IPS-20b (cell line): ENCODE measurements at regions not wholly inside any gene's neighbourhood (a gene's known extent, or its start where the extent isn't known, plus 50 kb on each side); places are given as distances from the start of the nearest gene placed in this dataset.

Source experiments
- H3K27ac ChIP-seq: one replicate; pipeline ENCODE4 v1.5.1; 2013; ENCODE audit warnings: low read length
- H3K27me3 ChIP-seq: 2 replicates; pipeline ENCODE4 v1.6.1; 2013; ENCODE audit warnings: mild to moderate bottlenecking, low read length, inconsistent platforms; ENCODE audit not compliant: insufficient read depth
- H3K36me3 ChIP-seq: 2 replicates; pipeline ENCODE4 v1.6.1; 2013; ENCODE audit warnings: low read depth, mild to moderate bottlenecking, inconsistent platforms, low read length, moderate library complexity; ENCODE audit not compliant: insufficient read depth
- H3K4me1 ChIP-seq: 2 replicates; pipeline ENCODE4 v1.6.1; 2013; ENCODE audit warnings: mild to moderate bottlenecking, control low read depth, inconsistent platforms, low read length, moderate library complexity; ENCODE audit not compliant: insufficient read depth
- H3K4me3 ChIP-seq: 2 replicates; pipeline ENCODE4 v1.5.1; 2013; ENCODE audit warnings: mild to moderate bottlenecking, low read length, inconsistent platforms
- H3K9ac ChIP-seq: 2 replicates; pipeline ENCODE4 v1.6.1; 2013; ENCODE audit warnings: low read depth, mild to moderate bottlenecking, inconsistent platforms, low read length, moderate library complexity
- H3K9me3 ChIP-seq: 2 replicates; pipeline ENCODE4 v1.6.1; 2013; ENCODE audit warnings: mild to moderate bottlenecking, low read depth, low read length, inconsistent platforms; ENCODE audit not compliant: insufficient read depth

DNA sequence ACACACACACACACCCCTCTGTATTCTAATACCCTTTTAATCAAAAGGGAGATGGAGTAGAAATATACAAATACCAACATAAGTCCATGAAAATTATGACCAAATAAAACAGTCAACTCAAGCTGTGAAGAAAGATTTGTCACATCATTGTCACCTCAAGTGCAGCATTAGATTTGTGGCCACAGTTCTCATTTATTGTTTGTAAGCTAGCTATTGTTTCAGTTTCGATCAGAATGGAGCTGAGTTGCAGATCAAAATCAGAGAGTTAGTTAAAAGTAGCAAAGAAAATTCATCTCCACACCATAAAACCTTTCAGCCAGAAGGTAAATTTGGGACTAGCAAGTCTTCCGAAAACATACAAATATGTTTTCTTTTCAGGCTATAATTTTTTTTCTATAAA is 267.7 kb upstream of the LMCD1 start:
- no peaks in the 10 kb centered on the region for H3K9me3 ChIP-seq
- peaks cover 11% of the 10 kb centered on the region for H3K4me1 ChIP-seq
- H3K4me3 ChIP-seq: no peak overlapping the region
- no peaks in the 10 kb centered on the region for H3K27me3 ChIP-seq
- no peaks in the 10 kb centered on the region for H3K36me3 ChIP-seq
- H3K9ac ChIP-seq: no peak overlapping the region
- no peak overlapping the region for H3K27ac ChIP-seq

DNA sequence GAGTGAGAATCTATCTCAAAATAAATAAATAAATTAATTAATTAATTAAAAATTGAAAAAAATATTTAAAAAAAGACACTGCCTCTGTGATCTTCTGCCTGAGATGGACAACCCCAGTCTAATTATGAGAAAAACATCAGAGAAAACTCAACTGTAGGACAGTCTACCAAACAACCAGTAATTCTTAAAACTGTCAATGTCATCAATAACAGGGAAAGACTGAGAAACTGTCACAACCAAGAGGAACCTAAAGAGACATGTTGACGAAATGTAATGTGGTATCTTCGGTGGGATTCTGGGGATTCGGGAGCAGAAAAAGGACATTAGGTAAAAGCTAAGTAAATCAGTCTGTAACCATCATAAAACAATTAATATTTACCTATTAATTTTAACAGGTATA is 265.4 kb upstream of the LMCD1 start:
- peaks cover 11% of the 10 kb centered on the region for H3K4me1 ChIP-seq
- H3K4me3 ChIP-seq: no peak overlapping the region
- no peaks in the 10 kb centered on the region for H3K36me3 ChIP-seq
- no peak overlapping the region for H3K27ac ChIP-seq
- H3K9ac ChIP-seq: no peak overlapping the region
- H3K27me3 ChIP-seq: no peaks in the 10 kb centered on the region
- no peaks in the 10 kb centered on the region for H3K9me3 ChIP-seq

DNA sequence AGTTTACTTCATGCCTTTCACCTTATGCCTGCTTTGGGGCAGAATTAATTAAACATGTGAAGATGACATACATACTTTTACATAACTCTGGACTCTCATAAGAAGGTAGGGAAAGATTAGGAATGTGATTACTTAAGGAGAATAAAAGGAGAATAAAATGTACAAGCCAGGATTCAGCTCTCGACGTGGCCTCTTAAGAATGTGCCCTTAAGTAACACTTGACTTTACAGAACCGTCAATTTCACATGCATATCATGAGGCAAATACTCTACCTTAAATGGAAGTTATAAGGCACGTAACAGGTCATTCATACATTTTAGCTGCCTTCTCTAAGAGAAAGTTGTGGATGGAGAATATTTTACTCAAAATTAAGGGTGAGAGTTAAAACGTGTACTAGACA is 263.7 kb upstream of the LMCD1 start:
- no peaks in the 10 kb centered on the region for H3K9me3 ChIP-seq
- H3K27ac ChIP-seq: no peak overlapping the region
- H3K4me3 ChIP-seq: no peak overlapping the region
- no peaks in the 10 kb centered on the region for H3K36me3 ChIP-seq
- H3K27me3 ChIP-seq: no peaks in the 10 kb centered on the region
- H3K4me1 ChIP-seq: peaks cover 11% of the 10 kb centered on the region
- no peak overlapping the region for H3K9ac ChIP-seq

DNA sequence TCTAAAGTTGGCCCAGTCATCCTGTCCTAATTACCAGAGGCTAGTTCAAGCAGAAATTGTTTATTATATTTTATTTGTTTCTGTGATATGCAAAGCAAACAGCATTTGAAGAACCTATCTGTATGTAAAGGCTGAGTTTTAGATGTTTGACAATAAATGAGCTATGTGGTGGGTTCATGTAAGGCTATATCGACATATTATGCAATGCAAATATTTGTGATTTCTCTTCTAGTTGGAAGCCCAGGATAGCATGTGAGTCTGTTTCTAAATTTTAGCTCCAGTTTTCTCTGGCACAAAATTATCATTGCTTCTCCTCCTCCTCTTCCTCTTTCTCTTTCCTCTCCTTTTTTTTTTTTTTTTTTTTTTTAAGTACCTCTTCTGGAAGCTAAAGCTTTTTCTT is 263.2 kb upstream of the LMCD1 start:
- Histone ChIP-seq H3K36me3 (no peaks in the 10 kb centered on the region), H3K4me3 (no peak overlapping the region), H3K27me3 (no peaks in the 10 kb centered on the region), H3K4me1 (peaks cover 11% of the 10 kb centered on the region), H3K27ac (no peak overlapping the region), H3K9ac (no peak overlapping the region), H3K9me3 (no peaks in the 10 kb centered on the region)

DNA sequence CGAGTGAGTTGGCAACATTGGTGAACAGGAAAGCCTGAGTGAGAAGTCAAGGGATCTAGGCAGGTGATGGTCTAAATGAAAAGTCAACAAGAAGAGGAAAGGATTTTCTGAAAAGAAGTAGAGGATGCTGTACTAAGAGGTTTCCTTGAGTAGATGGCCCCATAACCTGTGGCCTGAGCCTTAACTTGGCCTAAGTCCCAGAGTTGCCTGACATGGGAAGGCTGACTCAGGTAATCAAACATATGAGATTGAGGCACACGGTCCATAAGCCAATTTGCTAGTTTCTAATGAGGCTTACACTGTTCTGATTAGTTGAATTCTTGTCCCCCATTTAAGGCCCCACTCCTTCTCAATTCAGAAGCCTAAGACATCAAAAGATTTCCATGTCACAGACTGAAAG is 262.5 kb upstream of the LMCD1 start:
- Histone ChIP-seq H3K4me3 (no peak overlapping the region), H3K27me3 (no peaks in the 10 kb centered on the region), H3K27ac (no peak overlapping the region), H3K9me3 (no peaks in the 10 kb centered on the region), H3K9ac (no peak overlapping the region), H3K36me3 (no peaks in the 10 kb centered on the region), H3K4me1 (peaks cover 11% of the 10 kb centered on the region)

GRCh38 chr3:8239718-8240695 is 261.6 kb upstream of the LMCD1 start:
- Histone ChIP-seq H3K36me3 (no peaks in the 10 kb centered on the region), H3K27me3 (no peaks in the 10 kb centered on the region), H3K9me3 (no peaks in the 10 kb centered on the region), H3K4me3 (no peak overlapping the region), H3K9ac (no peak overlapping the region), H3K27ac (no peak overlapping the region), H3K4me1 (peaks cover 5% of the 10 kb centered on the region)

DNA sequence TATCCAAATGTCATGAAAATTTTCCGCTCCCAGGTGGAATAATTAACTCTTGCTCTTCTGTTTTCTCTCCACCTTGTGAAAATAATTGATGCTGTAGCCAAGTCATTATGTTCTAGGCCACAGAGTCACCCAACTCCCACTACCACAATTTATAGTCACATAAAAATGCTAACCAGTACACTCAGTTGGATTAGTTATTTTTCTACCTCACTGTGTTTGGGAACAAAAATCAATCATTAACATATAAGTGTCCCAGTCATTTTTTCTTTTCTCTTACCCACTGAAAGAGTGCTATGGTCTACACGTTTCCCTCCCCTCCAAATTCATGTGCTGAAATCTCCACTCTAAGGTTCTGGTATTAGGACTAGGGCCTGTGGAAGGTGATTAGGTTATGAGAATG is 255.6 kb upstream of the LMCD1 start:
- H3K4me3 ChIP-seq: no peak overlapping the region
- no peaks in the 10 kb centered on the region for H3K9me3 ChIP-seq
- H3K36me3 ChIP-seq: no peaks in the 10 kb centered on the region
- H3K4me1 ChIP-seq: no peaks in the 10 kb centered on the region; the same call in 1 of the 2 replicates
- no peak overlapping the region for H3K27ac ChIP-seq
- no peak overlapping the region for H3K9ac ChIP-seq
- no peaks in the 10 kb centered on the region for H3K27me3 ChIP-seq

DNA sequence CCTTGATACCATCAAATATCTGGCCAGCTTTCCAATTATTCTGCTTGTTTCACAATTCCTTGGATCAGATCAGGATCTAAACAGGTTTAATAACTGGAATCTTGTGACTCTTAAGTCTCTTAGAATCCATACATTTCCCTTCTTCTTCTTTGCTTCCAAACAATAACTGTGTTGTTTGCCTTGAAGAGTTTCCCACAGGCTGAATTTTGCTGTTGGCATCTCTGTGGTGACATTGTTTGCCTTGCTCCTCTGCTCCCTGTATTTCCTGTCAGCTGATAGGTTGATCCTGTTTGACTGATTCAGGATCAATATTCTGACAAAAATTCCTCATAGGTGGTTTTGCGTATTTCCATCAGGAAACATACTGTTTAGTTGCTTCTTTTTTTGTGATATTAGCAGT is 248.4 kb upstream of the LMCD1 start:
- Histone ChIP-seq H3K27me3 (no peaks in the 10 kb centered on the region), H3K9ac (no peak overlapping the region), H3K36me3 (no peaks in the 10 kb centered on the region), H3K27ac (no peak overlapping the region), H3K4me1 (no peaks in the 10 kb centered on the region; the same call in 1 of the 2 replicates), H3K9me3 (no peaks in the 10 kb centered on the region), H3K4me3 (no peak overlapping the region)

DNA sequence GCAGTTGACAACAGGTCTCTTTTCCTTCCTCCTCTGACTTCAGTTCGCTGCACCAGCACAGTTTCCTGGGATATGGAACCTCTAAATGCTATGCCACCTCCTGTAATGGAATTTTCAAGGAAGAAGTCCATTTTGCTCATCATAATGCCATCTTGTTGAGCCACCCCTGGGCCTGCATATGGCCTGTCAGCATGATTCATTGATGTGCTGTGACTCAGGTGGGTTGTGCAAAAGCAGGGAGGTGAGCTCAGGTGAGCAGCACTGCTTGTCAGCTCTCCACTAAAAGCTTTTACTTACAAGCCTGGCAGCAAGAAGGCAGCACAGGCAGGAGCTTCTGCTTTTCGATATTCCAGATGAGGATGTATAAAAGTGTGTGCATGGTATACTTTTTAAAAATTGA is 247.1 kb upstream of the LMCD1 start:
- H3K36me3 ChIP-seq: no peaks in the 10 kb centered on the region
- H3K4me3 ChIP-seq: no peak overlapping the region
- H3K27ac ChIP-seq: no peak overlapping the region
- H3K27me3 ChIP-seq: no peaks in the 10 kb centered on the region
- no peaks in the 10 kb centered on the region; the same call in 1 of the 2 replicates for H3K4me1 ChIP-seq
- H3K9ac ChIP-seq: no peak overlapping the region
- no peaks in the 10 kb centered on the region; the same call in 1 of the 2 replicates for H3K9me3 ChIP-seq

DNA sequence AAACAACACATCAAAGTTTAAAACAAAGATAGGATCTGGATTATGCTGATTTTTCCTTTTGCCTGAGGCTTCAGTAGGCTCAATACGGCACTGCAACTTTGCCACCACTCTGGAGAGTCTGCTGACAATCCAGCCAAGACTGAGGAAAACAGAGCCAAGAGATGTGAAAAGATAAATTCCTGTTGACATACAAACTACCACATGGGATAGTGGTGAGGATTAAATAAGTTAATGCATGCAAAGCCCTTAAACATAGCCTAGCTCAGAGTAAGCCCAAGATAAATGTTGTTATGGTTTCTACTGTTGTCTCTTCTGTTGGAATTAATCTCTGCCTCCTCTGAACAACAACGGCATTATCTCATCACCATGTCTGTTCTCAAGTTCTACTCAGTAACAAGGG is 245.9 kb upstream of the LMCD1 start:
- Histone ChIP-seq H3K9ac (no peak overlapping the region), H3K4me3 (no peak overlapping the region), H3K4me1 (no peaks in the 10 kb centered on the region; the same call in 1 of the 2 replicates), H3K27ac (no peak overlapping the region), H3K9me3 (no peaks in the 10 kb centered on the region; the same call in 1 of the 2 replicates), H3K36me3 (no peaks in the 10 kb centered on the region), H3K27me3 (no peaks in the 10 kb centered on the region)

- Histone ChIP-seq H3K36me3 (no peaks in the 10 kb centered on the region), H3K4me1 (no peaks in the 10 kb centered on the region; the same call in 1 of the 2 replicates), H3K9ac (no peak overlapping the region), H3K27me3 (no peaks in the 10 kb centered on the region), H3K9me3 (no peaks in the 10 kb centered on the region; the same call in 1 of the 2 replicates), H3K27ac (no peak overlapping the region), H3K4me3 (no peak overlapping the region)
Observed at GRCh38 chr3:8256441-8257071, 245.1 kb upstream of the LMCD1 start.

DNA sequence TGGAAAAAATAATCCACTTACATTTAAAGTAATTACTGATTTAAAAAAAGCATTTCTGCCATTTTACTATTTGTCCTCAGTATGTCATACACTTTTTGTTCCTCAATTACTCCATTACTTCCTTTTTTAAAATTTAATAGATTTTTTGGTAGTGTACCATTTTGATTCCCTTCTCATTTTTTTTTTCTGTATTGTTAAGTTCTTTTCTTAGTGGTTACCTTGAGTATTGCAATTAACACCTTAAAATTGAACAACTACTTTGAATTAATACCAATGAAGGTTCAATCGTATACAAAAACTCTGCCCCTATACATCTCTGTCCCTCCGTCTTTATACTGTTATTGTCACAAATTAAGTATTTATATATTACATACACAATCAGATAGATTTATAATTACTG is 240.6 kb upstream of the LMCD1 start:
- Histone ChIP-seq H3K4me3 (no peak overlapping the region), H3K4me1 (peaks cover 8% of the 10 kb centered on the region; the same call in 1 of the 2 replicates), H3K9me3 (no peaks in the 10 kb centered on the region; the same call in 1 of the 2 replicates), H3K9ac (no peak overlapping the region), H3K27ac (no peak overlapping the region), H3K27me3 (no peaks in the 10 kb centered on the region), H3K36me3 (no peaks in the 10 kb centered on the region)
